Brain microvascular endothelial cell (primary cell): ENCODE measurements at regions not wholly inside any gene's neighbourhood (a gene's known extent, or its start where the extent isn't known, plus 50 kb on each side); places are given as distances from the start of the nearest gene placed in this dataset.

Source experiments
- DNase-seq: peaks from one replicate; pipeline ENCODE4 v3.0.0-alpha.2; 2020
- H3K27ac ChIP-seq: fragments of 250-450 bp; sonication (Bioruptor Pico); 2 replicates; pipeline ENCODE4 v1.5.1; 2020; ENCODE audit warnings: mild to moderate bottlenecking, moderate library complexity
- H3K27me3 ChIP-seq: fragments of 250-450 bp; sonication (Bioruptor Pico); replicated peaks from 2 replicates; pipeline ENCODE4 v1.5.1; 2020; ENCODE audit warnings: mild to moderate bottlenecking
- H3K36me3 ChIP-seq: fragments of 250-450 bp; sonication (Bioruptor Pico); replicated peaks from 2 replicates; pipeline ENCODE4 v1.5.1; 2020; ENCODE audit warnings: mild to moderate bottlenecking
- H3K4me3 ChIP-seq: 2 replicates; pipeline ENCODE4 v1.5.1; 2011; ENCODE audit warnings: low read depth, mild to moderate bottlenecking, control low read depth, low read length, moderate library complexity
- CTCF ChIP-seq: IDR thresholded peaks from 2 replicates; pipeline ENCODE4 v1.5.1; 2011; ENCODE audit warnings: low read depth, mild to moderate bottlenecking, moderate library complexity, low read length, control low read depth, inconsistent platforms; ENCODE audit errors: missing control alignments
- in situ Hi-C: cut with HindIII; loops from 2 replicates; pipeline ENCODE4 v1.10.0; 2017; ENCODE audit warnings: low sequenced_read_pairs, low pct_ligation_motif_present

DNA sequence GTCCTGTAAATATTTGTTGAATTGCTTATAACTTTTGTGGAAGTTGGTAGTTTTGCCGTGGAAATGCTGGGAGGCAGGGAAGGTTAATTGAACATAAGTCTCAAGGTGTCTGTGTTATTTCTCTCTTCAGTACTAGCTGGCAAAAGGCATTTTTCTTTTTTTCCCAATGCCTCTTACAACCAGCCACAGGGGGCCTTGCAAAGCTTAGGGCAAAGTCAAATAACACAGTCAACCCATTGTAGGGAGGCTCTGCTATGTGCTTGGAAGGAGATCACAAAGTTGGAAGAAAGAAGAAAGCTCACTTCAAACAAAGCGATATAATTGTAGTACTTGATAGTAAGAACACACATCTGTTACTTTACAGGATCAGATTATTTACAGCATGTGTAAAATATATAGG lies 802.6 kb downstream of the PDHA2 start:
- in situ Hi-C loops: no loop called here
- Histone ChIP-seq H3K27ac (no peak overlapping the region), H3K36me3 (no peaks in the 10 kb centered on the region), H3K4me3 (no peak overlapping the region), H3K27me3 (no peaks in the 10 kb centered on the region)
- no peak for DNase-seq
- TF ChIP-seq CTCF: no peak

DNA sequence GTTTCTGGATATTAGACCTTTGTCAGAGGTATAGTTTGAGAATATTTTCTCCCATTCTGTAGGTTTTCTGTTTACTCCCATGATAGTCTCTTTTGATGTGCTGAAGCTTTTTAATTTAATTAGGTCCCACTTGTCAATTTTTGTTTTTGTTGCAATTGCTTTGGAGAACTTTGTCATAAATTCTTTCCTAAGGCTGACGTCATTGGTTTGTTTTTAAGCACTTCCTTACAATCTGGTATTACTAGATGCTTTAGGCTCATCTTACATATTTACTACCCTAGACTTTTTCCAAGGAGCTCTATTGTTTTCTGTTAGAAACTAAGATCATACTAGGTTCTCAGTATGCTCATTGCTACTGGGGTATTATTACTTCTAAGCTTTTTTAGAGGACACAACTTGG lies 806.3 kb downstream of the PDHA2 start:
- no peaks in the 10 kb centered on the region for H3K36me3 ChIP-seq
- no peak for DNase-seq
- H3K27ac ChIP-seq: no peak overlapping the region
- H3K27me3 ChIP-seq: no peaks in the 10 kb centered on the region
- no peak for TF ChIP-seq CTCF
- in situ Hi-C loops: no loop called here
- no peak overlapping the region for H3K4me3 ChIP-seq

GRCh38 chr4:96649536-96649935 lies 809.6 kb downstream of the PDHA2 start:
- H3K4me3 ChIP-seq: no peak overlapping the region
- in situ Hi-C loops: no loop called here
- TF ChIP-seq CTCF: no peak
- DNase-seq: peak; percentile 85
- no peaks in the 10 kb centered on the region for H3K27me3 ChIP-seq
- H3K27ac ChIP-seq: no peak overlapping the region
- H3K36me3 ChIP-seq: no peaks in the 10 kb centered on the region

GRCh38 chr4:96652158-96652557 lies 812.3 kb downstream of the PDHA2 start:
- no peaks in the 10 kb centered on the region for H3K36me3 ChIP-seq
- H3K27ac ChIP-seq: no peak overlapping the region
- H3K4me3 ChIP-seq: no peak overlapping the region
- TF ChIP-seq CTCF: no peak
- H3K27me3 ChIP-seq: no peaks in the 10 kb centered on the region
- in situ Hi-C loops: no loop called here
- DNase-seq: peak; percentile 20

DNA sequence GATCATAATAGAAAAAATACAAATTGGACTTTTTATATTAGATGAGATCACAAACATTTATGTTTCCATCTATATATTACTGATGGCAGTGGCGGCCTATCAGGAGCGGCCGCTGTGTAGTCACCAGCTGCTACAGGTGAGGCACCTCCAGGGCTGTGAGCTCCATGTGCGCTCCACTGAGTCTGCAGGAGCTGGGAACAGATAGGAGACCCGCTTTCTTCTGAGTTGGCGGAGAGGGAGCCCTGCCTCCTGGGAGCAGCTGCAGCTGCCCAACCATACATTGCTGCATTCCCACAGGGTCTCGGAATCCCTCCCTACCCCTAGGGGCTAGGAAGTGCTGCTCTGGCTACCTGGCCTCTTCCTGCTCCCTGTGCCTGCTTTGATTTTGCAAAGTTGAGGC lies 812.9 kb downstream of the PDHA2 start:
- Histone ChIP-seq H3K27ac (no peak overlapping the region), H3K36me3 (no peaks in the 10 kb centered on the region), H3K27me3 (no peaks in the 10 kb centered on the region), H3K4me3 (no peak overlapping the region)
- in situ Hi-C loops: no loop called here
- TF ChIP-seq CTCF: no peak
- no peak for DNase-seq

DNA sequence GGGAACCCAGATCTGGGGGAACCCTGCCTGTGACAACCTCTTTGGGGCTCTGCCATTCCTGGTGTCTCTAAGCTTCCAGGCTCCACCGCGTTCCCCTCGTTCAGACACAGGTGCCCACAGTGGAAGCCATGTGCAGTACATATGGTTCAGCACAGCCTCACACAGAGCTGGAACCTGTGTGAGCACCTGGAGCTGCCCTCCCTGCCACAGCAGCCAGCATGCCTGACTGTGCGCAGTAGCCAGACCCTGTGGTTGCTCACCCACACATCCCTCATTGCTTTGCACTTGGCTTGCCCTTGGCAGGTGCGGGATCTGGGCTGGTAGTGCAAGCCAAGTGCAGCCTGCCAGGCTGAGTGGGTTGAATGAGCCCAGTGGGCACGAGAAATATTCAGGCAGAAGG lies 814.2 kb downstream of the PDHA2 start:
- no peaks in the 10 kb centered on the region for H3K27me3 ChIP-seq
- no peaks in the 10 kb centered on the region for H3K36me3 ChIP-seq
- in situ Hi-C loops: no loop called here
- TF ChIP-seq CTCF: no peak
- no peak for DNase-seq
- no peak overlapping the region for H3K4me3 ChIP-seq
- H3K27ac ChIP-seq: no peak overlapping the region
